Smooth muscle cell (in vitro differentiated cells): ENCODE measurements at regions not wholly inside any gene's neighbourhood (a gene's known extent, or its start where the extent isn't known, plus 50 kb on each side); places are given as distances from the start of the nearest gene placed in this dataset.

ENCODE experiments used
- DNase-seq: peaks from one replicate; lab custom pipeline; 2025; ENCODE audit not compliant: unreplicated experiment; lab: John Stamatoyannopoulos, UW
- H2AFZ ChIP-seq: fragments of 200-600 bp; sonication (generic); 2 replicates; pipeline ENCODE4 v1.6.0; 2016; ENCODE audit warnings: antibody characterized with exemption, low read depth, mild to moderate bottlenecking
- H3F3A ChIP-seq: fragments of 200-600 bp; sonication (generic); 2 replicates; pipeline ENCODE4 v1.6.0; 2017; ENCODE audit warnings: antibody characterized with exemption, low read depth
- H3K27ac ChIP-seq: fragments of 200-600 bp; sonication (generic); 2 replicates; pipeline ENCODE4 v1.5.1; 2016; ENCODE audit warnings: low read depth, mild to moderate bottlenecking
- H3K27me3 ChIP-seq: fragments of 200-600 bp; sonication (generic); 2 replicates; pipeline ENCODE4 v1.6.1; 2016; ENCODE audit warnings: low read depth, mild to moderate bottlenecking
- H3K36me3 ChIP-seq: fragments of 200-600 bp; sonication (generic); 2 replicates; pipeline ENCODE4 v1.5.1; 2016; ENCODE audit warnings: low read depth
- H3K4me1 ChIP-seq: fragments of 200-600 bp; sonication (generic); 2 replicates; pipeline ENCODE4 v1.5.1; 2016; ENCODE audit warnings: low read depth
- H3K4me2 ChIP-seq: fragments of 200-600 bp; sonication (generic); 2 replicates; pipeline ENCODE4 v1.6.0; 2016; ENCODE audit warnings: mild to moderate bottlenecking
- H3K4me3 ChIP-seq: fragments of 200-600 bp; sonication (generic); 2 replicates; pipeline ENCODE4 v1.5.1; 2016; ENCODE audit warnings: mild to moderate bottlenecking
- H3K79me2 ChIP-seq: fragments of 200-600 bp; sonication (generic); 2 replicates; pipeline ENCODE4 v1.6.0; 2016; ENCODE audit warnings: low read depth, mild to moderate bottlenecking
- H3K9ac ChIP-seq: fragments of 200-600 bp; sonication (generic); 2 replicates; pipeline ENCODE4 v1.6.0; 2016; ENCODE audit warnings: low read depth
- H3K9me3 ChIP-seq: fragments of 200-600 bp; sonication (generic); replicated peaks from 2 replicates; pipeline ENCODE4 v1.5.1; 2016; ENCODE audit warnings: low read depth
- H4K20me1 ChIP-seq: fragments of 200-600 bp; sonication (generic); 2 replicates; pipeline ENCODE4 v1.6.0; 2016; ENCODE audit warnings: low read depth
- WGBS: methylation state at CpG from one replicate; pipeline ENCODE4 v1.1.7; 2016; ENCODE audit warnings: low lambda C conversion rate; 5-methylcytosine and 5-hydroxymethylcytosine counted together
- TF ChIP-seq, protein P1 (sequence below): fragments of 200-600 bp; sonication (generic); IDR thresholded peaks from 2 replicates; pipeline ENCODE4 v1.5.1; 2017; ENCODE audit warnings: borderline replicate concordance, mild to moderate bottlenecking, antibody characterized with exemption; ENCODE audit not compliant: insufficient read depth, poor library complexity, severe bottlenecking

DNA sequence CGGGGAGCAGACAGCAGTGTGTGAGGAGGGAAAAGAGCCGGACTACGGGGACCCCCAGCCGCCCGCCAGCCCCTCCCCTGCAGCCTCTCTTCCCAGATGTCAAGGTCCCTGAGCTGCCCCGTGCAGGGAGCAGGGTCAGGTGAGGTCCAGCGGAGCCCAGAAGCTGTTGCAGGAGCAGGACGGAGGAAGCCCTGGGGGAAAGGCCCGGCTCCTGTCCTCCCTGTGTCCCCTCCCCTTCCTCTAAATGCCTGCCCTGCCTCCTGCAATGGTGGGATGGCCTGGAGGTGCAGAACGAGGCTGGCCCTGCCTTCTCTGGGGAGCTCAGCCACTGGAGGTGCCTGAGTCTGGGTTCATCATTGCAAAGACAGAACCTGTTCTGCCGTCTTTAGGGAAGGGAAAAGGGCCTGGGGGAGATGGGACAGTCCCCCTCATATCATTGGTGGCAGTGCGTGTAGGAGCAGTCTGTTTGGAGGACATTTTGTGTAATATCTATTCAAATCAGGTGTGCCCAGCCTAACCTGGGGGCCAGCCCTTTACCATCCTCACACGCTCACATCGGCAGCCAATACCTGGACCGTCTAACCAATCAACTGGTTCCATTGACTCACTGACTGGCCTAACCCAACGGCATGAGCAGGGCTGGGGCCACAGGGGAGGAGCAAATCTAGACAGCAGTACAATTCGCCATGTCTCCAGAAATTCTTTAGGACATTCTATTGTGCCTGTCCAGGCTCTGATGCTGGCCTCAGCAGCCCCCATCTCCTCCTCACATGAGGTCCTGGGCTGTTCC, 364.1 kb upstream of the SFSWAP start:
- no peak for DNase-seq
- Histone ChIP-seq H3K4me3 (no peak overlapping the region), H3K27me3 (no peaks in the 10 kb centered on the region), H3K36me3 (no peaks in the 10 kb centered on the region), H3F3A (no peaks in the 10 kb centered on the region), H3K9ac (no peak overlapping the region), H2AFZ (no peak overlapping the region), H3K9me3 (no peaks in the 10 kb centered on the region), H3K4me1 (no peaks in the 10 kb centered on the region), H4K20me1 (no peaks in the 10 kb centered on the region), H3K27ac (no peak overlapping the region), H3K4me2 (no peak overlapping the region), H3K79me2 (no peaks in the 10 kb centered on the region)
- WGBS: 75% methylated on average over 12 of the region's 17 CpGs
- TF ChIP-seq, protein P1, sequence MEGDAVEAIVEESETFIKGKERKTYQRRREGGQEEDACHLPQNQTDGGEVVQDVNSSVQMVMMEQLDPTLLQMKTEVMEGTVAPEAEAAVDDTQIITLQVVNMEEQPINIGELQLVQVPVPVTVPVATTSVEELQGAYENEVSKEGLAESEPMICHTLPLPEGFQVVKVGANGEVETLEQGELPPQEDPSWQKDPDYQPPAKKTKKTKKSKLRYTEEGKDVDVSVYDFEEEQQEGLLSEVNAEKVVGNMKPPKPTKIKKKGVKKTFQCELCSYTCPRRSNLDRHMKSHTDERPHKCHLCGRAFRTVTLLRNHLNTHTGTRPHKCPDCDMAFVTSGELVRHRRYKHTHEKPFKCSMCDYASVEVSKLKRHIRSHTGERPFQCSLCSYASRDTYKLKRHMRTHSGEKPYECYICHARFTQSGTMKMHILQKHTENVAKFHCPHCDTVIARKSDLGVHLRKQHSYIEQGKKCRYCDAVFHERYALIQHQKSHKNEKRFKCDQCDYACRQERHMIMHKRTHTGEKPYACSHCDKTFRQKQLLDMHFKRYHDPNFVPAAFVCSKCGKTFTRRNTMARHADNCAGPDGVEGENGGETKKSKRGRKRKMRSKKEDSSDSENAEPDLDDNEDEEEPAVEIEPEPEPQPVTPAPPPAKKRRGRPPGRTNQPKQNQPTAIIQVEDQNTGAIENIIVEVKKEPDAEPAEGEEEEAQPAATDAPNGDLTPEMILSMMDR: no peak

DNA sequence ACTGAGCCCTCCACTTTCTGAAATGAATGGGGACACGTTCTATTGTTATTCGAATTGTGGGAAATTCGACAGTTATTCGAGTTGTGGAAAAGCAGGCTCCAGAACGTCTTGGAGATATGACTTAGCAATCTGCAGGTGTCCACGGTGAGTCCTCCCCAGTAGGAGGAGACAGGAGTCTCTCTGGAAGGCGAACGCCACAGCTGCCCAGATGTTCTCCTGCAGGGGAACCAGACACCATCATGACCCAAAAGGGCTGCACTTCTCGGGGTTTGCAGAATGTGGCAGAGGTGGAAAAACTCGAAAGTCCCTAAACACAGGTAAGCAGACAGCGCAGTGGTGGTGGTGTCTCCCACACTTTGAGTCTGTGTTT, 363.6 kb upstream of the SFSWAP start:
- H3K27me3 ChIP-seq: no peaks in the 10 kb centered on the region
- H3K9me3 ChIP-seq: no peaks in the 10 kb centered on the region
- H3K36me3 ChIP-seq: no peaks in the 10 kb centered on the region
- no peaks in the 10 kb centered on the region for H3K79me2 ChIP-seq
- TF ChIP-seq, protein P1: no peak
- no peak for DNase-seq
- no peaks in the 10 kb centered on the region for H4K20me1 ChIP-seq
- no peaks in the 10 kb centered on the region for H3F3A ChIP-seq
- H3K4me2 ChIP-seq: no peak overlapping the region
- no peak overlapping the region for H3K4me3 ChIP-seq
- H3K4me1 ChIP-seq: no peaks in the 10 kb centered on the region
- WGBS: 80% methylated on average over 11 of the region's 11 CpGs
- no peak overlapping the region for H2AFZ ChIP-seq
- H3K27ac ChIP-seq: no peak overlapping the region
- no peak overlapping the region for H3K9ac ChIP-seq

DNA sequence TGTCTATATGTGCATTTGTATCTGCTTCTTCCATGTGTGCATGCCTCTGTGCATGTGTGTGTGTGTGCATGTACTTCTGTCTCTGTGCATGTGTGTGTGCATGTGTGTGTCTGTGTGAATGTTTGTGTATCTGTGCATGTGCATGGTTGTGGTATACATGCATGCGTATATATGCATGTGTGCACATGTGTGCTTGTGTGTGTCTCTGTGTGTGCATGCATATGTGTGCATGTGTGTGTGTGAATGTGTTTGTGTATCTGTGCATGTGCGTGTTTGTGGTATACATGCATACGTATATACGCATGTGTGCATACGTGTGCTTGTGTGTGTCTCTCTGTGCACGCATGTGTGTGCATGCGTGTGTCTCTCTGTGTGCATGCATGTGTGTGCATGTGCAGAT, 363.2 kb upstream of the SFSWAP start:
- no peaks in the 10 kb centered on the region for H3K9me3 ChIP-seq
- no peak overlapping the region for H3K27ac ChIP-seq
- H4K20me1 ChIP-seq: no peaks in the 10 kb centered on the region
- no peak for DNase-seq
- H3K4me3 ChIP-seq: no peak overlapping the region
- TF ChIP-seq, protein P1: no peak
- no peaks in the 10 kb centered on the region for H3K27me3 ChIP-seq
- no peaks in the 10 kb centered on the region for H3K79me2 ChIP-seq
- H3K9ac ChIP-seq: no peak overlapping the region
- no peaks in the 10 kb centered on the region for H3F3A ChIP-seq
- H3K4me2 ChIP-seq: no peak overlapping the region
- H3K36me3 ChIP-seq: no peaks in the 10 kb centered on the region
- H2AFZ ChIP-seq: no peak overlapping the region
- 90% methylated on average over 7 of the region's 7 CpGs for WGBS
- H3K4me1 ChIP-seq: no peaks in the 10 kb centered on the region

DNA sequence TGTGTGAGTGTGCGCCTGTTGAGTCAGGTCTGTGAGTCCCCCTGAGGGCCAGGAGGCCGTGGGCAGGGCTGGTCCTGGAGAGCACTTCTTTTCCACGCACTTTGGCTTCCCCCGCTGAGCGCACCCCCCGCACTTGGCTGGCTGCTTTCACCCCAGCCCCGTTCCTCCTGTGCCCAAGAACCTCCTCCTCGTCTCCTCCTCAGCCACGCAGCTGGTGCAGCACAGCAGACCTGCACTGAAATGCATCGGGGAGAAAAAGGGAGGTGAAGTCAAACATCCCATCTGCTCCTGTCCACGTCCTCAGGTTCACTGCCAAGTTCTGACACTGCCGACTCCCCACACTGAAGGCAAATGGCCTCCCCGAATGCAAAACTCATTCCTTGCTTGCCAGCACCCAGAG, 362.7 kb upstream of the SFSWAP start:
- H3K36me3 ChIP-seq: no peaks in the 10 kb centered on the region
- H3K4me1 ChIP-seq: no peaks in the 10 kb centered on the region
- TF ChIP-seq, protein P1: no peak
- no peak for DNase-seq
- no peak overlapping the region for H2AFZ ChIP-seq
- WGBS: 74% methylated on average over 13 of the region's 13 CpGs
- H3K27ac ChIP-seq: no peak overlapping the region
- no peak overlapping the region for H3K4me2 ChIP-seq
- no peaks in the 10 kb centered on the region for H3K79me2 ChIP-seq
- no peaks in the 10 kb centered on the region for H3K9me3 ChIP-seq
- H3F3A ChIP-seq: no peaks in the 10 kb centered on the region
- H4K20me1 ChIP-seq: no peaks in the 10 kb centered on the region
- H3K9ac ChIP-seq: no peak overlapping the region
- no peaks in the 10 kb centered on the region for H3K27me3 ChIP-seq
- no peak overlapping the region for H3K4me3 ChIP-seq
